ENCODE measurements at regions not wholly inside any gene's neighbourhood (a gene's known extent, or its start where the extent isn't known, plus 50 kb on each side); places are given as distances from the start of the nearest gene placed in this dataset.

- TF ChIP-seq CTCF (IDR thresholded peaks at IDR 0.05; ENCODE audit: low read depth, low read length, missing input control) (no peak), ATF3 (IDR thresholded peaks at IDR 0.05) (no peak), GABPA (IDR thresholded peaks at IDR 0.05 in 1 of 2, conservative IDR thresholded peaks at IDR 0.05 in 1 of 2) (no peak), YY1 (IDR thresholded peaks at IDR 0.05) (no peak), RAD21 (IDR thresholded peaks at IDR 0.05) (no peak), HNF4G (IDR thresholded peaks at IDR 0.05) (no peak), FOXA1 (IDR thresholded peaks at IDR 0.05) (no peak), ZBTB33 (IDR thresholded peaks at IDR 0.05) (no peak), RXRA (IDR thresholded peaks at IDR 0.05) (no peak), EGR1 (IDR thresholded peaks at IDR 0.05; ENCODE audit: low read depth in 2 of 2) (no peak)
Observed at GRCh38 chr4:153151535-153152455, 52.4 kb upstream of the TRIM2 start.
